A549 (cell line): ENCODE measurements at regions not wholly inside any gene's neighbourhood (a gene's known extent, or its start where the extent isn't known, plus 50 kb on each side); places are given as distances from the start of the nearest gene placed in this dataset.

Source experiments
- ATAC-seq, 2 experiments: fragments of 200-7000 bp in 1 of 2; fragments of >200 bp in 1 of 2; cut with Nextera tagmentation in 1 of 2; cut with Tn5 transposase in 1 of 2; 3 replicates each; pipeline versions ENCODE4 v1.8.0 to v1.9.1; 2018 to 2020; ENCODE audit warnings: mild to moderate bottlenecking in 1 of 2, moderate library complexity in 1 of 2
- CTCF ChIA-PET: fragments of 300-600 bp; sonication (Branson Sonifier 250); formaldehyde crosslinking; extraction: SDS; loops from one replicate; lab custom pipeline; 2021; ENCODE audit warnings: antibody characterized with exemption, inconsistent platforms; lab: Yijun Ruan, JAX
- POLR2A ChIA-PET: fragments of 350-600 bp; formaldehyde crosslinking; extraction: SDS; loops from one replicate; lab custom pipeline; 2021; ENCODE audit warnings: antibody characterized with exemption, inconsistent platforms; lab: Yijun Ruan, JAX
- DNase-seq, 2 experiments: peaks; one replicate each; pipeline versions ENCODE4 v3.0.0 to v3.0.0-alpha.2; 2011 to 2016; ENCODE audit warnings: low read depth in 1 of 2, low spot score in 1 of 2
- FAIRE-seq: peaks from 2 replicates; lab custom pipeline; 2011; peaks lifted over from hg19 to GRCh38; lab: Jason Lieb, UNC
- H3K27ac ChIP-seq, 2 experiments: fragments of >200 bp; sonication (Bioruptor Twin); formaldehyde crosslinking; 3 replicates each; pipeline ENCODE4 v1.5.1; 2016 to 2017
- H3K4me1 ChIP-seq: fragments of >200 bp; sonication (Bioruptor Twin); formaldehyde crosslinking; 3 replicates; pipeline ENCODE4 v1.6.1; 2016
- H3K4me2 ChIP-seq: fragments of >200 bp; sonication (Bioruptor Twin); formaldehyde crosslinking; 3 replicates; pipeline ENCODE4 v1.6.1; 2016
- H3K4me3 ChIP-seq: fragments of >200 bp; sonication (Bioruptor Twin); formaldehyde crosslinking; 3 replicates; pipeline ENCODE4 v1.5.1; 2016
- H3K9me3 ChIP-seq: fragments of >200 bp; sonication (Bioruptor Twin); formaldehyde crosslinking; 3 replicates; pipeline ENCODE4 v1.6.1; 2016
- CBX2 ChIP-seq: fragments of 200-600 bp; sonication (generic); IDR thresholded peaks from 2 replicates; pipeline ENCODE4 v1.6.1; 2016; ENCODE audit warnings: low read depth, mild to moderate bottlenecking, borderline replicate concordance
- CHD4 ChIP-seq: fragments of 200-600 bp; sonication (generic); IDR thresholded peaks from 2 replicates; pipeline ENCODE4 v1.6.1; 2016; ENCODE audit warnings: antibody characterized with exemption, mild to moderate bottlenecking, borderline replicate concordance
- EHMT2 ChIP-seq: fragments of 200-600 bp; sonication (generic); IDR thresholded peaks from 2 replicates; pipeline ENCODE4 v1.6.1; 2016; ENCODE audit warnings: antibody characterized with exemption, low read depth, mild to moderate bottlenecking, moderate library complexity
- GATA3 ChIP-seq: IDR thresholded peaks from 2 replicates; pipeline ENCODE4 v1.6.1; 2012; ENCODE audit warnings: borderline replicate concordance
- HDAC2 ChIP-seq: fragments of 200-600 bp; sonication (generic); IDR thresholded peaks from 2 replicates; pipeline ENCODE4 v1.6.1; 2016
- HOXA7 ChIP-seq: fragments of 250-450 bp; sonication (Bioruptor Pico); IDR thresholded peaks from 2 replicates; pipeline ENCODE4 v1.5.0; 2020; ENCODE audit warnings: mild to moderate bottlenecking, moderate library complexity
- HOXB13 ChIP-seq: fragments of 250-450 bp; sonication (Bioruptor Pico); IDR thresholded peaks from 2 replicates; pipeline ENCODE4 v1.5.0; 2020; ENCODE audit warnings: low read depth, mild to moderate bottlenecking, moderate library complexity
- JUN ChIP-seq, 2 experiments: fragments of >200 bp; sonication (Bioruptor Twin); formaldehyde crosslinking; IDR thresholded peaks; 2 replicates in 1 of 2; 3 replicates in 1 of 2; pipeline ENCODE4 v1.6.1; 2016 to 2017
- MAFK ChIP-seq: fragments of 450-650 bp; IDR thresholded peaks from 2 replicates; pipeline ENCODE4 v1.6.1; 2014; ENCODE audit not compliant: partially characterized antibody
- NR3C1 ChIP-seq: fragments of >200 bp; sonication (Bioruptor Twin); formaldehyde crosslinking; IDR thresholded peaks from 3 replicates; pipeline ENCODE4 v1.6.1; 2017
- RCOR1 ChIP-seq: fragments of 150-350 bp; IDR thresholded peaks from 2 replicates; pipeline ENCODE4 v1.6.1; 2014; ENCODE audit warnings: antibody characterized with exemption, low read length, low read depth
- RNF2 ChIP-seq: fragments of 200-600 bp; sonication (generic); IDR thresholded peaks from 2 replicates; pipeline ENCODE4 v1.6.1; 2016; ENCODE audit warnings: low read depth, mild to moderate bottlenecking, antibody characterized with exemption, moderate library complexity, borderline replicate concordance
- ZC3H11A ChIP-seq: fragments of 450-650 bp; IDR thresholded peaks from 2 replicates; pipeline ENCODE4 v1.6.1; 2014; ENCODE audit warnings: antibody characterized with exemption, mild to moderate bottlenecking
- ZFP36 ChIP-seq: fragments of 450-650 bp; IDR thresholded peaks from 2 replicates; pipeline ENCODE4 v1.6.1; 2014; ENCODE audit warnings: borderline replicate concordance; ENCODE audit not compliant: partially characterized antibody
- WGBS: methylation state at CpG from one replicate; pipeline ENCODE4 v1.1.6; 2017; ENCODE audit errors: missing lambda C conversion rate; 5-methylcytosine and 5-hydroxymethylcytosine counted together
- TF ChIP-seq, protein P1 (sequence below): fragments of 200-600 bp; sonication (generic); IDR thresholded peaks from 2 replicates; pipeline ENCODE4 v1.6.1; 2016; ENCODE audit warnings: antibody characterized with exemption, mild to moderate bottlenecking, moderate library complexity
- TF ChIP-seq, protein P2 (sequence below): IDR thresholded peaks from 2 replicates; pipeline ENCODE4 v1.6.1; 2012; ENCODE audit warnings: low read depth, borderline replicate concordance
- TF ChIP-seq, protein P3 (sequence below): fragments of 250-450 bp; sonication (Bioruptor Pico); IDR thresholded peaks from 2 replicates; pipeline ENCODE4 v1.5.0; 2021; ENCODE audit warnings: mild to moderate bottlenecking, moderate library complexity, borderline replicate concordance

DNA sequence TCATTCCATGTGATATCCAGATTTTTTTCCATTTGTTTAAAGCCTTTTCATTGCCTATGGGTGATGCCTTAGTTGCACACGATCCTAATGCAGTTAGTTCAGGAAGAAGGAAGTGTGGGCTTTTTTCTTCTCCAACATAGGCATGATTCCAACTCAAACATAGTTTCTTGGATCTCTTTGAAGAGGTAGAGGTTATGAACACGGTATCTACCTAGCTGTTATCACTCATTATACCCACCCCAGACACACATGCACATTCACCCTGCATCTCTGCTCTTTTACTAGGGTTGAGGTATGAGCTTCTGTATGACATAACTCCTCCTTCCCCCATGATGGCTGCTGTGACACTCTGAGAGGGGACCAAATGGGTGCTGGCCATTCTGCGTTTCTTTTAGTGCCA is 122.1 kb upstream of the ZNF648 start (continued):
- TF ChIP-seq, protein P1, sequence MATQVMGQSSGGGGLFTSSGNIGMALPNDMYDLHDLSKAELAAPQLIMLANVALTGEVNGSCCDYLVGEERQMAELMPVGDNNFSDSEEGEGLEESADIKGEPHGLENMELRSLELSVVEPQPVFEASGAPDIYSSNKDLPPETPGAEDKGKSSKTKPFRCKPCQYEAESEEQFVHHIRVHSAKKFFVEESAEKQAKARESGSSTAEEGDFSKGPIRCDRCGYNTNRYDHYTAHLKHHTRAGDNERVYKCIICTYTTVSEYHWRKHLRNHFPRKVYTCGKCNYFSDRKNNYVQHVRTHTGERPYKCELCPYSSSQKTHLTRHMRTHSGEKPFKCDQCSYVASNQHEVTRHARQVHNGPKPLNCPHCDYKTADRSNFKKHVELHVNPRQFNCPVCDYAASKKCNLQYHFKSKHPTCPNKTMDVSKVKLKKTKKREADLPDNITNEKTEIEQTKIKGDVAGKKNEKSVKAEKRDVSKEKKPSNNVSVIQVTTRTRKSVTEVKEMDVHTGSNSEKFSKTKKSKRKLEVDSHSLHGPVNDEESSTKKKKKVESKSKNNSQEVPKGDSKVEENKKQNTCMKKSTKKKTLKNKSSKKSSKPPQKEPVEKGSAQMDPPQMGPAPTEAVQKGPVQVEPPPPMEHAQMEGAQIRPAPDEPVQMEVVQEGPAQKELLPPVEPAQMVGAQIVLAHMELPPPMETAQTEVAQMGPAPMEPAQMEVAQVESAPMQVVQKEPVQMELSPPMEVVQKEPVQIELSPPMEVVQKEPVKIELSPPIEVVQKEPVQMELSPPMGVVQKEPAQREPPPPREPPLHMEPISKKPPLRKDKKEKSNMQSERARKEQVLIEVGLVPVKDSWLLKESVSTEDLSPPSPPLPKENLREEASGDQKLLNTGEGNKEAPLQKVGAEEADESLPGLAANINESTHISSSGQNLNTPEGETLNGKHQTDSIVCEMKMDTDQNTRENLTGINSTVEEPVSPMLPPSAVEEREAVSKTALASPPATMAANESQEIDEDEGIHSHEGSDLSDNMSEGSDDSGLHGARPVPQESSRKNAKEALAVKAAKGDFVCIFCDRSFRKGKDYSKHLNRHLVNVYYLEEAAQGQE, result no peak
- TF ChIP-seq RCOR1, result no peak
- TF ChIP-seq ZC3H11A, result no peak

DNA sequence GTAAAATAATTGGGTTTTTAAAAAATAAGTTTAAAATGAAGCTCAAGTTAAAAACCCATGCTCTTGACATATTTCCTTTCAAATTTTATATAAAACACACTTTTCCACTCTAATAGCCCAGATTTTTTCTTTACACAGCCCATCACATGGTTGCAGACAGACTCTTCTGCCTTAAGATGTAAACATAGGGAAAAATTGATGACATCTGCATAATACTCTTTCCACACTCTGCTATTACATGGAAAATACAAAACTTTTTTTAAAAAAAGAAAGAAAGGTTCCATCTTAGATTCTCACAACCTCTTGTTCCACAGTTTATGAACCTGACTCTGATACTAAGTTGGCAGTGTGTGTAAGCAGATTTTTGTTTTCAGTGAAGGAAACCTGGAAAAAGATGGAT is 120.8 kb upstream of the ZNF648 start:
- peaks cover 28% of the 10 kb centered on the region for H3K4me1 ChIP-seq
- ChIA-PET POLR2A (no interaction called here), CTCF (interaction anchor here (0.9 to 2.1 kb wide), 2 partner anchors 17 to 39 kb away, joined by 3 to 9 read pairs; no protein-coding TSS in a partner anchor)
- H3K27ac ChIP-seq, result no peak overlapping the region
- DNase-seq (no peak), ATAC-seq (no peak), FAIRE-seq (no peak)
- H3K4me3 ChIP-seq, result no peak overlapping the region
- TF ChIP-seq CHD4 (no peak), MAFK (peak; percentile 75)
- H3K9me3 ChIP-seq, result no peaks in the 10 kb centered on the region
- H3K4me2 ChIP-seq, result no peak overlapping the region

DNA sequence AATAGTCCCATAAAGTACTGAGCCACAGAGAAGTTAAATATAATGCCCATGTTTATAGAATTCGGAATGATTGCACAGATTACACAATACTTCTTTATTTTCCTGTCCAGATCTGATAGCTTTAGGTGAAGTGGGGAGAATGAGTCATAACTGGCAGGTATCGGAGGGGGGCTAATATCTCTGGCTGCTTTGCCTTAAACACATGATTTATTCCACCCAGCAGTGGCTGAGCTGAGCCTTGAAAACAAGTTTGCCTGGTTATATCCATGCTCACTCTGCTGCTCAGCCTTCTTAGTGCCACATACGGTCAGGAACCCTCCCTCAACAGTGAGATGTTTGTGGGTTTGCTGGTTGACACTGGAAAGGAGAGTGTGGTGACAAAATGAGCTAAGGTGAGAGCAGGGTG is 119.7 kb upstream of the ZNF648 start:
- peaks cover 21% of the 10 kb centered on the region for H3K4me1 ChIP-seq
- ATAC-seq (no peak), FAIRE-seq (no peak), DNase-seq (no peak)
- TF ChIP-seq HDAC2 (no peak), JUN (IDR thresholded peaks at IDR 0.05) (no peak), RNF2 (no peak), HOXB13 (CRISPR knock-in tag) (no peak), GATA3 (no peak), CBX2 (no peak), ZFP36 (no peak), NR3C1 (no peak)
- TF ChIP-seq, protein P2, sequence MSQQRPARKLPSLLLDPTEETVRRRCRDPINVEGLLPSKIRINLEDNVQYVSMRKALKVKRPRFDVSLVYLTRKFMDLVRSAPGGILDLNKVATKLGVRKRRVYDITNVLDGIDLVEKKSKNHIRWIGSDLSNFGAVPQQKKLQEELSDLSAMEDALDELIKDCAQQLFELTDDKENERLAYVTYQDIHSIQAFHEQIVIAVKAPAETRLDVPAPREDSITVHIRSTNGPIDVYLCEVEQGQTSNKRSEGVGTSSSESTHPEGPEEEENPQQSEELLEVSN, result no peak
- TF ChIP-seq, protein P3, sequence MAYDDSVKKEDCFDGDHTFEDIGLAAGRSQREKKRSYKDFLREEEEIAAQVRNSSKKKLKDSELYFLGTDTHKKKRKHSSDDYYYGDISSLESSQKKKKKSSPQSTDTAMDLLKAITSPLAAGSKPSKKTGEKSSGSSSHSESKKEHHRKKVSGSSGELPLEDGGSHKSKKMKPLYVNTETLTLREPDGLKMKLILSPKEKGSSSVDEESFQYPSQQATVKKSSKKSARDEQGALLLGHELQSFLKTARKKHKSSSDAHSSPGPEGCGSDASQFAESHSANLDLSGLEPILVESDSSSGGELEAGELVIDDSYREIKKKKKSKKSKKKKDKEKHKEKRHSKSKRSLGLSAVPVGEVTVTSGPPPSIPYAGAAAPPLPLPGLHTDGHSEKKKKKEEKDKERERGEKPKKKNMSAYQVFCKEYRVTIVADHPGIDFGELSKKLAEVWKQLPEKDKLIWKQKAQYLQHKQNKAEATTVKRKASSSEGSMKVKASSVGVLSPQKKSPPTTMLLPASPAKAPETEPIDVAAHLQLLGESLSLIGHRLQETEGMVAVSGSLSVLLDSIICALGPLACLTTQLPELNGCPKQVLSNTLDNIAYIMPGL, result no peak
- H3K9me3 ChIP-seq, result no peaks in the 10 kb centered on the region
- no peak overlapping the region for H3K4me3 ChIP-seq
- ChIA-PET CTCF (interaction anchor here (0.9 to 2.1 kb wide), 3 partner anchors 18 to 67 kb away, joined by 3 to 9 read pairs (median 3); no protein-coding TSS in a partner anchor), POLR2A (no interaction called here)
- H3K4me2 ChIP-seq, result peak overlapping the region; percentile 19; the same call in 1 of the 3 replicates
- WGBS, result 8% methylated on average over 3 of the region's 3 CpGs
- no peak overlapping the region for H3K27ac ChIP-seq

DNA sequence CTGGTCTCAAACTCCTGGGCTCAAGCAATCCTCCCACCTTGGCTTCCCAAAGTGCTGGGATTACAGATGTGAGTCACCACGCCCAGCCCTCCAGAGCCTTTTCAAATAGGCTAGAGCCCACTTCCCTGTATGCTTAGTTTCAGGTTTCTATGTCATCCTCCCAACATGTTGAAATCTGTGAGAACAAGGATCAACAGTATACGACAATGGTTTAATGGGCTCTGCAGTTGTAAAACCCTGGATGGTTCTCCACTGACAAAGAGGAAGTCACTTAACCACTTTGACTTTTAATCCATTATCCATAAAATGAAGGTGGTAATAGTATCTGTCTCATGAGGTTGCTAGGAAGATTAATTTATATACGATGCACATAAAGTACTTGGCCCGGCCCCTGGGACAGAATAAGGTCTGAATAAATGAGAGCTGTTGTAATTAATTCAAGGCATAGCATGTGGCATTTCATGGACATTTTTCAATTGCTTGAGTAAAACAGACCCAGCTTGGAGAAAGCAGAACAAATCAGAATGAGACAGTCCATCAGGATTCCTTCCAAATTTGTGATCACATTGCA is 113.9 kb upstream of the ZNF648 start:
- ATAC-seq (no peak), DNase-seq (peak in 1 of 2 experiments; percentile 19), FAIRE-seq (no peak)
- Histone ChIP-seq H3K4me1 (no peaks in the 10 kb centered on the region), H3K4me2 (no peak overlapping the region), H3K4me3 (no peak overlapping the region), H3K9me3 (no peaks in the 10 kb centered on the region), H3K27ac (no peak overlapping the region)
- ChIA-PET POLR2A (no interaction called here), CTCF (no interaction called here)
- 40% methylated on average over 4 of the region's 4 CpGs for WGBS
- TF ChIP-seq EHMT2 (no peak), HOXA7 (CRISPR knock-in tag) (no peak)
- TF ChIP-seq, protein P2, result no peak
